Stimulated activated CD8-positive, alpha-beta memory T cell treated with anti-CD3 and anti-CD28 coated beads, Interleukin-15, amount 100 ng/mL, for 4 hours (primary cell): ENCODE measurements at regions not wholly inside any gene's neighbourhood (a gene's known extent, or its start where the extent isn't known, plus 50 kb on each side); places are given as distances from the start of the nearest gene placed in this dataset.
"Not testable (repeated sequence)": the region's sequence is repeated elsewhere in the genome, so short reads cannot be mapped to it uniquely, and the experiment has no call there.

ENCODE experiments used
- DNase-seq, 2 donors: peaks; one replicate each; pipeline ENCODE4 v3.0.0-alpha.2; 2020; ENCODE audit warnings: low read depth in 2 of 2

DNA sequence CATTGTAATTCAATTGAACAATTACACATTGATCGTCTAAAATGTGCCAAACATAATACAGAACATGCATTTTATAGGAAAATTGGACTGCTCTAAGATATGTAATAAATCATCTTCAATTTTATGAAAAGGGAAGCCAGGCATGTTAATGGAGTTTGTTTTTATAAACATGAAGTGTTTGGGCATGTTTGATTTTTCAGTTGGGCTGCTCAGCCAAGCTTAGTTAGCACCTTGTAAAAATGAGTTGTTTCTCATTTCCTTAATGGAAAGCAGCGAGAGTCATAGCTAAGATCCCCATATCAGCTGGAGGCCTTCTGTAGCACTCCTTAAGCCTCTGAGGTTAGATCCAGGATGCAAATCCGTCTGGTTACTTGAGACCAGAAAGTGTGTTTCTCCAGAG lies 422.3 kb downstream of the SPRY2 start:
- DNase-seq, result no peak

GRCh38 chr13:79917628-79918027 lies 423.3 kb downstream of the SPRY2 start:
- DNase-seq, result no peak

GRCh38 chr13:79915114-79915811 lies 425.7 kb downstream of the SPRY2 start:
- DNase-seq, result no peak

DNA sequence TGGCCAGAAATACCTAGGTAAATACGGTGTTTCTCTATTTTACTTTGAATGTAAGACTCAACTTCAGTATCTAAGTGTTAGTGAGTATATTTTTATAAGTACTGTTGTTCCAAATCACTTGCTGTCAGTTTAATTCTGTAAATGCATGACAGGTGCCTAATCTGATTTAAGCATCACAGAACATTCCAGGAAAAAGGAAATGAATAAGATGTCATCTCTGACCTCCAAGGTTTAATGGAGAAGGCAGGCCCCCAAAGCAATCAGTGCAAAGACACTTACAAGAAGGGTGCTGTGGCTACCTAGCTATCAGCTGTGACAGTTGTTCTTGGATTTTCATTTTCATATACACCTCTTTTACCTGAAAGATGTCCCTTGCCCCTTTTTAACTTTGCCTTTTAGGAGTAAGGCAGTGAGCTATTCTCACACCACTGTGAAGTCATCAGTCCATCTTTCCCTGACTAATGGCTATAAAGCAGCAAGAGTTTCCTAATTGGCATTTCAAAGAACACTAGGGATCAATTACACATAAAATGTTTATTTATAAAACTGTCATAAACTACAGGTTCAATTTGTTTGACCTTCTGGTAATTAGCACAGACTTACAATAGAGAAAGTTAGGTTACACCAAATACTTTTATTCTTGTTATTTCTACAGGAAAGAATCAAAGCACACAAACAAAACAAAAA lies 427.6 kb downstream of the SPRY2 start:
- DNase-seq, result no peak

- no peak for DNase-seq
These were observed 428.5 kb downstream of the SPRY2 start for GRCh38 chr13:79912403-79912802.

- no peak for DNase-seq
These were observed 429.9 kb downstream of the SPRY2 start for GRCh38 chr13:79910875-79911540.

- DNase-seq, result no peak
These were observed 428.7 kb downstream of the NDFIP2 start for GRCh38 chr13:79909644-79910043.

DNA sequence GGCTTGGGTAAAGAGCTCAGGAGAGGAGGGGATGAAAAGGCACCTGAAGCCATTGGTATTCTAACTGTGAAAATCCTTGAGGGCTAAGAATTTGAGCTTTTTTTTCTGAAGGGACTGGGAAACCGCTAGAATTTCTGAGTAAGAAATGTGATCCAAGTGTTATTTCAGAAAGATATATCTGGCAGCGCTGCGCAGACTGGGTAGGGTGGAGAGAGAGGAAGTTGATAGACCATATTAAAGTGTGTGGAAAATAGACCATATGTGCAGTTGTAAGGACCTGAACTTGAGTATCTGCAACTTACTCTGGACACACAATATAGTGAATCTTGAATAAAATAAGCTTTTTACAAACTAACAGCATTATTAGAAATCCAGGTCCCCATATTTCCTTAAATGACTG lies 427.4 kb downstream of the NDFIP2 start:
- no peak for DNase-seq

- DNase-seq, result no peak
These were observed 426.6 kb downstream of the NDFIP2 start for GRCh38 chr13:79907527-79907926.

DNA sequence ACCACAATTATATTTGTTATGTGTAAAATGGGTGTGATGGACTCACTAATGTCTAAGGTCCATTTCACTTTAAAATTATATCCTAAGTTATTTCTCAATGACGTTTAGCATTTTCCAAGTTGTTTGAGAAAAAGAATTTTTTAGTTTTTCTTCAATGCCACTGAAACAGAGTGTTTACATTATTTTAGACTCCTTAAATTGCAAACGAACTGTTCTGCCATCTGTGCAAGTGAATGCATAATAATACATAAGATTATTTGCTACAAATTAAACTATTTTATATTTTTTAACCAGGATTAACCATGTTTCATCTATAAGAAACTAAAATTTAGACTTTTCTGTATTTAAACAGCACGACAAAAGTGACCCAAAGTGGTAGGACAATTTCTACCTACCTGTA lies 425.4 kb downstream of the NDFIP2 start:
- DNase-seq, result no peak

DNA sequence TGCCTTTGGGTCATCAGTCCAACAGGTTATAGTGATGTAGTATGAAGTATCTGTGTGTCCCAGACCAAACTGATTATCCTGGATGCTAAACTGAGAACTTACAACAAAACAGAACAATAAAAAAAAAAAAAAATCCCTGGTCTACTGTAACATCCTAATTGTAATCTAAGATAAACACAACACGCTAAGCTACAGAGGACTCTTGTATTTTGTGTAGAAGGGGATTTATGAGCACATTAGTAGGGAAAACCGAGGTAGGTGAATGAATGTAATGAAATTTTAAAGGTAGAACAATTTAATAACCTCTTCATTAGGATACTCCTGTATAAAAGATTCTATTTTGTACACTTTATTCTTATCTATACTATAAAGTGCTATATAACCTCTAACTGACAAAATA lies 424.1 kb downstream of the NDFIP2 start:
- no peak for DNase-seq

DNA sequence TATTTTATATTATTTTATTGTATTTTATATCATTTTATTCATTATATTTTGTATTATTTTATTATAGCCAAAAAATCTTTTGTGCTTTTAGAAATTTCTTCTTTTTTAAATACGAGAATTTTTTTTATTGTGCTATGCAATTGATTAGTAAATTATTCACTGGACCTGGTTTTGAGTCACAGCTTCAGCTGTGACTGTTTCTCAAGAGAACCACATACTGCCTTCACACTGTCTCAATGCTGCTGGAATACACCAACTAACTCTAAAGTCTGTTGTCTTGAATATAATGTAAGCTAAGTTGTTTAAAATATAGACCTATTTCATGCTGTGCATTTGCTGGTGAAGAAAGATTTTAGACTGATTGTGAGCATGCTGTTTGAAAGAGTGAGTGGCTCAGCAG lies 423.6 kb downstream of the NDFIP2 start:
- no peak for DNase-seq

- DNase-seq, result no peak
These were observed 420.4 kb downstream of the NDFIP2 start for GRCh38 chr13:79901336-79901735.

DNA sequence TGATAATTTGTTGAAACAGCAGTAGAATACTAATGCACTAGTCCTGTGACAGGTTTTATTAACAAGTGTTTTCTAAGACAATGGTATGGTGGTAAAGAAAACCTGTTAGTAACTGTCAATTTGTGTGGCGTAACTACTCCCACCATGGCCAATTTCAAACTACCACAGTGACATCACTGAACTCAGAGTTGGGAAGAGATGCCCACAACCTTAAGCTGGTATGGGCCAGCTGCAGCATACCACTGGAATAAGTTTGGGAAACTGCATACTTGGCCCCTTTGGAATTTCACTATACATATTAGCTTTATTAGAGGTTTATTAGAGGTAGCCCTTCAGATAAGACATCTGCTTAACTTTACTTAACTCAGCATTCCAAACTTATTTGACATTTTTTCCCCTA lies 419.4 kb downstream of the NDFIP2 start:
- DNase-seq, result no peak

- no peak for DNase-seq
These were observed 418.0 kb downstream of the NDFIP2 start for GRCh38 chr13:79898996-79899395.

DNA sequence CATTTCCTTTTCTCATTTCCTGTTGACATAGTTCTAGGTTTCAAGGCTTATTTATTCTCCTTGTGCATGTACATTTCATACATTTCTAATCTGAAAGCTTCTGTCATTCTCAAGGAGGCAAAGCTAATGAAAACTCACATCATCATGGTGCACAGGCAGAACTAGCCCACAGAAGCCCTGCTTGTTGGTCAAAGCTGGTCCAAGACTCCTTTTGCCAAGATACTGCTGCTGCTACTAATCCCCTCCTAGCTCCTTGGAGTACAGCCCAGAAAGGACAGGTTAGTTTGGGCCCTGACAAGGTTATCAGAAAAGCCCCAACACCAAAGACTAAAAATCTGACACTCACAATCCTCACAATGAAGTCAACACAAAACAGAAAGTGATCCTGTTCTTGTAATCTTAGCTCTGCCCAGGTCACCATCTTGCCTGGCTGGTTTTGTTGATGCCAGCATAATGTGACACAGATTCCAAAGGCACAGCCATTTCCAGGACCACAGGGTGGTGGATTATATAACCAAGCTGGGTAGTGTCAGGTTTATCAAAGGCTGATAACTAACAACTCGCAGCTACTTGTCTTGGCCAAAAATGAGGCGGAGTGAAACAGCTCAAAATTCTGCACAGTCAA lies 417.4 kb downstream of the NDFIP2 start:
- DNase-seq, result no peak

DNA sequence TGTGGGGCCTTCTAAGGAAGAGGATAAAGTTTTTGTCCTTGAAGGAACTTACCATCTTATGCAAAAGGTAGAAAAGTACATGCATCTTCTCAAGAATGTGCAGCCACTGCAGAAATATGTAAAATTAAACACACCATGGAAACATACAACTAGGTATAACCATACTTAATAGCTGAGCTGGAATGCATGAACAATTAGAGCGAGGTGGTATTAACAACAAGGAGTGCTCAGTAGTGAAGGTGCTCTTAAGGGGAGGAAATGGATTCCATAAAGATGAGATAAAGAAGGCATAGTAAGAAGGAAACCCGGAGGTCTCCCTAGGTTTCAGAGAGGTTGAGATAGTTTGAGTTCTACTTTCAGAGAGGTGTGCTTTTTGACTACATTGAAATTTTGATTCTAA lies 415.9 kb downstream of the NDFIP2 start:
- DNase-seq, result no peak

- DNase-seq, result no peak
These were observed 414.5 kb downstream of the NDFIP2 start for GRCh38 chr13:79895416-79895815.

DNA sequence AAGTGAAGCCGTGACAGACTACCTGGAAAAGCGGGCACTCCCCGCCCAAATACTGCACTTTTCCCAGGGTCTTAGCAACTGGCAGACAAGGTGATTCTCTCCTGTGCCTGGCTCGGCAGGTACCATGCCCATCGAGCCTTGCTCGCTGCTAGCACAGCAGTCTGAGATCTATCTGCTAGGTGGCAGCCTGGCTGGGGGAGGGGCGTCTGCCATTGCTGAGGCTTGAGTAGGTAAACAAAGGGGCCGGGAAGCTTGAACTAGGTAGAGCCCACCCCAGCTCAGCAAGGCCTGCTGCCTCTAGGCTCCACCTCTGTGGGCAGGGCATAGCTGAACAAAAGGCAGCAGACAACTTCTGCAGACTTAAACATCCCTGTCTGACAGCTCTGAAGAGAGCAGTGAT lies 406.3 kb downstream of the NDFIP2 start:
- DNase-seq, result not testable (repeated sequence)

DNA sequence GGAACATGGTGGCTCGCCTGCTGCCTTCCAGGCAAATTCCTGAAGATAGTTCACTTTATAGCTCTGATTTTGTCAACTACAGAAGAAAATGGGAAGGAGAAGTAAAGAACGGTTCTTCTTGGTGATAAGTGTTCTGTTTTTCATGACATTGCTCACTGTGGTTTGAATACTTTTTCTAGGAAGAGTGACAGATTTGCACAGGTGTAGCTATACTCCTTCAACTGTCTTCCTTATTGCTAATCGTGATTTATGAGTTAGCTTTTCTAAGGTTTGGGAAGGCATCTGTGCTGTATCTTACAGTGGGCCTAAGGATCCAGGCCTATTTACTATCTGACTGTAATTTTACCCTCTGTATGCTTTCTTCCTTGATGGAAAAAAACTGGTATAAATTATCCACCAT lies 405.6 kb downstream of the NDFIP2 start:
- no peak for DNase-seq

GRCh38 chr13:79884890-79885289 lies 403.9 kb downstream of the NDFIP2 start:
- DNase-seq, result no peak

- no peak for DNase-seq
These were observed 402.3 kb downstream of the NDFIP2 start for GRCh38 chr13:79883216-79883615.

- no peak for DNase-seq
These were observed 399.9 kb downstream of the NDFIP2 start for GRCh38 chr13:79880818-79881217.
